ENCODE measurements at regions not wholly inside any gene's neighbourhood (a gene's known extent, or its start where the extent isn't known, plus 50 kb on each side); places are given as distances from the start of the nearest gene placed in this dataset.

GRCh38 chr6:165949324-165949723, 218.3 kb downstream of the TBXT start:
- in situ Hi-C loops (cut with MboI; ENCODE audit: low sequenced_read_pairs in 4 of 4): no loop called here
- no peak for TF ChIP-seq POLR2A (IDR thresholded peaks at IDR 0.05)
- TF ChIP-seq CTCF (IDR thresholded peaks at IDR 0.05 in 4 of 5, conservative IDR thresholded peaks at IDR 0.05 in 1 of 5): no peak
- no peaks in the 10 kb centered on the region for H3K9me3 ChIP-seq
- no peaks in the 10 kb centered on the region for H3K36me3 ChIP-seq
- H3K4me3 ChIP-seq: no peak overlapping the region
- H3K27me3 ChIP-seq: no peaks in the 10 kb centered on the region
- intact Hi-C loops (cut with DNase I; ENCODE audit: low total_unique reads): no loop called here
- no peak overlapping the region for H3K27ac ChIP-seq
- no peaks in the 10 kb centered on the region for H3K4me1 ChIP-seq
- ATAC-seq (no peak), DNase-seq (no peak)

GRCh38 chr6:165944002-165944466, 223.6 kb downstream of the TBXT start:
- Histone ChIP-seq H3K27me3 (no peaks in the 10 kb centered on the region), H3K9me3 (no peaks in the 10 kb centered on the region), H3K4me3 (no peak overlapping the region), H3K4me1 (no peaks in the 10 kb centered on the region), H3K36me3 (no peaks in the 10 kb centered on the region), H3K27ac (no peak overlapping the region)
- intact Hi-C loops (cut with DNase I; ENCODE audit: low total_unique reads) (no loop called here), in situ Hi-C loops (cut with MboI; ENCODE audit: low sequenced_read_pairs in 4 of 4) (no loop called here)
- no peak for ATAC-seq
- no peak for DNase-seq
- TF ChIP-seq CTCF (IDR thresholded peaks at IDR 0.05 in 4 of 5, conservative IDR thresholded peaks at IDR 0.05 in 1 of 5): no peak
- no peak for TF ChIP-seq POLR2A (IDR thresholded peaks at IDR 0.05)

- TF ChIP-seq POLR2A (IDR thresholded peaks at IDR 0.05): no peak
- no peak for TF ChIP-seq CTCF (IDR thresholded peaks at IDR 0.05 in 4 of 5, conservative IDR thresholded peaks at IDR 0.05 in 1 of 5)
- no peak for DNase-seq
- Histone ChIP-seq H3K27ac (no peak overlapping the region), H3K9me3 (no peaks in the 10 kb centered on the region), H3K27me3 (no peaks in the 10 kb centered on the region), H3K36me3 (no peaks in the 10 kb centered on the region), H3K4me1 (no peaks in the 10 kb centered on the region), H3K4me3 (no peak overlapping the region)
- in situ Hi-C loops (cut with MboI; ENCODE audit: low sequenced_read_pairs in 4 of 4): no loop called here
- intact Hi-C loops (cut with DNase I; ENCODE audit: low total_unique reads): no loop called here
- ATAC-seq: no peak
Measured at GRCh38 chr6:165941786-165942185, 225.9 kb downstream of the TBXT start.

GRCh38 chr6:165941249-165941775, 226.3 kb downstream of the TBXT start:
- no peaks in the 10 kb centered on the region for H3K36me3 ChIP-seq
- H3K27ac ChIP-seq: no peak overlapping the region
- no peaks in the 10 kb centered on the region for H3K9me3 ChIP-seq
- intact Hi-C loops (cut with DNase I; ENCODE audit: low total_unique reads): no loop called here
- H3K4me1 ChIP-seq: no peaks in the 10 kb centered on the region
- H3K27me3 ChIP-seq: no peaks in the 10 kb centered on the region
- no peak overlapping the region for H3K4me3 ChIP-seq
- in situ Hi-C loops (cut with MboI; ENCODE audit: low sequenced_read_pairs in 4 of 4): no loop called here
- no peak for DNase-seq
- no peak for ATAC-seq
- no peak for TF ChIP-seq CTCF (IDR thresholded peaks at IDR 0.05 in 4 of 5, conservative IDR thresholded peaks at IDR 0.05 in 1 of 5)
- no peak for TF ChIP-seq POLR2A (IDR thresholded peaks at IDR 0.05)

GRCh38 chr6:165940366-165940765, 227.3 kb downstream of the TBXT start:
- no peak for ATAC-seq

More at GRCh38 chr6:165940366-165940765, 227.3 kb downstream of the TBXT start:
- no peak for DNase-seq
- Histone ChIP-seq H3K4me3 (no peak overlapping the region), H3K27ac (no peak overlapping the region), H3K4me1 (no peaks in the 10 kb centered on the region), H3K36me3 (no peaks in the 10 kb centered on the region), H3K27me3 (no peaks in the 10 kb centered on the region), H3K9me3 (no peaks in the 10 kb centered on the region)
- in situ Hi-C loops (cut with MboI; ENCODE audit: low sequenced_read_pairs in 4 of 4) (no loop called here), intact Hi-C loops (cut with DNase I; ENCODE audit: low total_unique reads) (no loop called here)
- TF ChIP-seq CTCF (IDR thresholded peaks at IDR 0.05 in 4 of 5, conservative IDR thresholded peaks at IDR 0.05 in 1 of 5): no peak
- TF ChIP-seq POLR2A (IDR thresholded peaks at IDR 0.05): no peak

All from gastrocnemius medialis (tissue), 4 donors.